ENCODE measurements at regions not wholly inside any gene's neighbourhood (a gene's known extent, or its start where the extent isn't known, plus 50 kb on each side); places are given as distances from the start of the nearest gene placed in this dataset.

DNA sequence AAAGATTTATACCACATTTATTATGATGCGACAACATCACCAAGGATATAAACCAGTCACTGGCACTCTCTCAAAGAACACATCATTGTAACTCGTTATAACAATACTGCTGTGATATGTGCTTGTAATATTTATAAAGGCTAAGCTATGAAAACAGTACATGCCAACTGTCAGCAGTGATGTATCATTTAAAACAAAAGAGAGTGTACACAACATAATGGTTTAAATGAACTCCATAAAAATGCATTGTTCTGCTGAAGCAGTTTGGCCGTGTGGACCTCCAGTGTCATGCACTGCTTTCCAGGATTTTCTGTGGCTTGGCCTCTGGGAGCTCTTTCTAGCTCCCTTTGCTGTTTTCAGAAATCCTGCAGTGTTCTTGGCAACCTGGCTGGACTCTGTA is 215.6 kb downstream of the MTX2 start:
- intact Hi-C loops (cut with micrococcal nuclease; ENCODE audit: unreplicated experiment): no loop called here
- no TSS peak for BruUV-seq (replicated peaks)
- ATAC-seq: no peak

DNA sequence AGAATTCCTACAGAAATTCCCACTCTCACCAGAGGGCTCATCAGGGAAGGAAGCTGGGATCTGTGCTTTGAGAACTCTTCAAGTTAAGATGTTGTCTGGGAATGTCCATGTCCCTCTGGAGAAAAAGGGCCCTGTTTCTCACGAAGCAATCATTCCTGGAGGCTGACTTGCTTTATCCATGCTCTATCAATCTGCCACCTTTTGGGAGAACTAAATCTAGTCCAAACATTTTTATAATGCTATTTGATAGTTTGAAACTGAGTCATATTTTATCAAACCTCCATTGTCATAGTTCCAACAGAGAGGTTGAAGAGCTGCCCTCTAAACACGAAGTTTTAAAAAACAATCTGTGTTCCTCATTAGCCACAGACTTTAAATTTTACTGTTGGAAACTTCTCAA is 219.2 kb downstream of the MTX2 start:
- intact Hi-C loops (cut with micrococcal nuclease; ENCODE audit: unreplicated experiment): no loop called here
- TF ChIP-seq ZNF510 (CRISPR knock-in tag; IDR thresholded peaks at IDR 0.05; ENCODE audit: low read depth): no peak
- TF ChIP-seq TSC22D2 (CRISPR knock-in tag; IDR thresholded peaks at IDR 0.05; ENCODE audit: borderline replicate concordance): no peak
- TF ChIP-seq, protein P1, sequence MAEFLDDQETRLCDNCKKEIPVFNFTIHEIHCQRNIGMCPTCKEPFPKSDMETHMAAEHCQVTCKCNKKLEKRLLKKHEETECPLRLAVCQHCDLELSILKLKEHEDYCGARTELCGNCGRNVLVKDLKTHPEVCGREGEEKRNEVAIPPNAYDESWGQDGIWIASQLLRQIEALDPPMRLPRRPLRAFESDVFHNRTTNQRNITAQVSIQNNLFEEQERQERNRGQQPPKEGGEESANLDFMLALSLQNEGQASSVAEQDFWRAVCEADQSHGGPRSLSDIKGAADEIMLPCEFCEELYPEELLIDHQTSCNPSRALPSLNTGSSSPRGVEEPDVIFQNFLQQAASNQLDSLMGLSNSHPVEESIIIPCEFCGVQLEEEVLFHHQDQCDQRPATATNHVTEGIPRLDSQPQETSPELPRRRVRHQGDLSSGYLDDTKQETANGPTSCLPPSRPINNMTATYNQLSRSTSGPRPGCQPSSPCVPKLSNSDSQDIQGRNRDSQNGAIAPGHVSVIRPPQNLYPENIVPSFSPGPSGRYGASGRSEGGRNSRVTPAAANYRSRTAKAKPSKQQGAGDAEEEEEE (CRISPR knock-in tag; IDR thresholded peaks at IDR 0.05; ENCODE audit: borderline replicate concordance): no peak
- TF ChIP-seq, protein P2, sequence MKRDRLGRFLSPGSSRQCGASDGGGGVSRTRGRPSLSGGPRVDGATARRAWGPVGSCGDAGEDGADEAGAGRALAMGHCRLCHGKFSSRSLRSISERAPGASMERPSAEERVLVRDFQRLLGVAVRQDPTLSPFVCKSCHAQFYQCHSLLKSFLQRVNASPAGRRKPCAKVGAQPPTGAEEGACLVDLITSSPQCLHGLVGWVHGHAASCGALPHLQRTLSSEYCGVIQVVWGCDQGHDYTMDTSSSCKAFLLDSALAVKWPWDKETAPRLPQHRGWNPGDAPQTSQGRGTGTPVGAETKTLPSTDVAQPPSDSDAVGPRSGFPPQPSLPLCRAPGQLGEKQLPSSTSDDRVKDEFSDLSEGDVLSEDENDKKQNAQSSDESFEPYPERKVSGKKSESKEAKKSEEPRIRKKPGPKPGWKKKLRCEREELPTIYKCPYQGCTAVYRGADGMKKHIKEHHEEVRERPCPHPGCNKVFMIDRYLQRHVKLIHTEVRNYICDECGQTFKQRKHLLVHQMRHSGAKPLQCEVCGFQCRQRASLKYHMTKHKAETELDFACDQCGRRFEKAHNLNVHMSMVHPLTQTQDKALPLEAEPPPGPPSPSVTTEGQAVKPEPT (CRISPR knock-in tag; IDR thresholded peaks at IDR 0.05; ENCODE audit: low read depth): no peak
- TF ChIP-seq, protein P3, sequence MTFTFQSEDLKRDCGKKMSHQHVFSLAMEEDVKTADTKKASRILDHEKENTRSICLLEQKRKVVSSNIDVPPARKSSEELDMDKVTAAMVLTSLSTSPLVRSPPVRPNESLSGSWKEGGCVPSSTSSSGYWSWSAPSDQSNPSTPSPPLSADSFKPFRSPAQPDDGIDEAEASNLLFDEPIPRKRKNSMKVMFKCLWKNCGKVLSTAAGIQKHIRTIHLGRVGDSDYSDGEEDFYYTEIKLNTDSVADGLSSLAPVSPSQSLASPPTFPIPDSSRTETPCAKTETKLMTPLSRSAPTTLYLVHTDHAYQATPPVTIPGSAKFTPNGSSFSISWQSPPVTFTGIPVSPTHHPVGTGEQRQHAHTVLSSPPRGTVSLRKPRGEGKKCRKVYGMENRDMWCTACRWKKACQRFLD (CRISPR knock-in tag; IDR thresholded peaks at IDR 0.05; ENCODE audit: borderline replicate concordance): no peak
- TF ChIP-seq, protein P4, sequence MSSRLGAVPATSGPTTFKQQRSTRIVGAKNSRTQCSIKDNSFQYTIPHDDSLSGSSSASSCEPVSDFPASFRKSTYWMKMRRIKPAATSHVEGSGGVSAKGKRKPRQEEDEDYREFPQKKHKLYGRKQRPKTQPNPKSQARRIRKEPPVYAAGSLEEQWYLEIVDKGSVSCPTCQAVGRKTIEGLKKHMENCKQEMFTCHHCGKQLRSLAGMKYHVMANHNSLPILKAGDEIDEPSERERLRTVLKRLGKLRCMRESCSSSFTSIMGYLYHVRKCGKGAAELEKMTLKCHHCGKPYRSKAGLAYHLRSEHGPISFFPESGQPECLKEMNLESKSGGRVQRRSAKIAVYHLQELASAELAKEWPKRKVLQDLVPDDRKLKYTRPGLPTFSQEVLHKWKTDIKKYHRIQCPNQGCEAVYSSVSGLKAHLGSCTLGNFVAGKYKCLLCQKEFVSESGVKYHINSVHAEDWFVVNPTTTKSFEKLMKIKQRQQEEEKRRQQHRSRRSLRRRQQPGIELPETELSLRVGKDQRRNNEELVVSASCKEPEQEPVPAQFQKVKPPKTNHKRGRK (CRISPR knock-in tag; IDR thresholded peaks at IDR 0.05): no peak

More for the DNA sequence above, 215.6 kb downstream of the MTX2 start:
- Histone ChIP-seq H4K20me1 (ENCODE audit: insufficient read depth, low read length) (no peaks in the 10 kb centered on the region), H3K9me3 (ENCODE audit: low read length) (no peaks in the 10 kb centered on the region), H3K27me3 (ENCODE audit: control insufficient read depth in 1 of 2, insufficient read depth in 2 of 2, low read length in 2 of 2) (peaks cover 0 to 20% of the 10 kb centered on the region in 2 experiments; a peak in 3 of 5 replicates), H3K79me2 (ENCODE audit: insufficient read depth, low read length) (no peaks in the 10 kb centered on the region), H3K27ac (ENCODE audit: extremely low read length, insufficient read depth, low read length) (no peak overlapping the region), H3K4me2 (ENCODE audit: low read depth, low read length) (no peak overlapping the region), H3K9ac (ENCODE audit: insufficient read depth, low read depth, low read length) (no peak overlapping the region), H3K4me1 (ENCODE audit: insufficient read depth, low read length) (no peaks in the 10 kb centered on the region), H2AFZ (ENCODE audit: low read length) (no peak overlapping the region), H3K36me3 (replicated peaks in 1 of 2; ENCODE audit: control insufficient read depth in 1 of 2, insufficient read depth in 2 of 2, low read length in 2 of 2) (no peaks in the 10 kb centered on the region), H3K4me3 (replicated peaks in 1 of 3; ENCODE audit: insufficient read depth in 1 of 3, low read depth in 2 of 3, low read length in 3 of 3) (no peak overlapping the region)
- in situ Hi-C loops (cut with HindIII; ENCODE audit: extremely low pct_ligation_motif_present, low pct_unique_long_range_greater_than_20kb): no loop called here
- CTCF ChIA-PET (ENCODE audit: low intra/inter-chr PET ratio, low total read pairs): no interaction called here
- FAIRE-seq: no peak
- no peak for DNase-seq (ENCODE audit: low spot score)
- 32% methylated on average over 3 of the region's 3 CpGs for WGBS (ENCODE audit: low lambda C conversion rate)
- POLR2A ChIA-PET: no interaction called here
- TF ChIP-seq ZSCAN21 (CRISPR knock-in tag; IDR thresholded peaks at IDR 0.05; ENCODE audit: borderline replicate concordance): no peak
- no peak for TF ChIP-seq ZSCAN22 (CRISPR knock-in tag; IDR thresholded peaks at IDR 0.05)
- no peak for TF ChIP-seq RBAK (CRISPR knock-in tag; IDR thresholded peaks at IDR 0.05)
- TF ChIP-seq ZNF282 (IDR thresholded peaks at IDR 0.05; ENCODE audit: partially characterized antibody): no peak
- TF ChIP-seq, protein P5, sequence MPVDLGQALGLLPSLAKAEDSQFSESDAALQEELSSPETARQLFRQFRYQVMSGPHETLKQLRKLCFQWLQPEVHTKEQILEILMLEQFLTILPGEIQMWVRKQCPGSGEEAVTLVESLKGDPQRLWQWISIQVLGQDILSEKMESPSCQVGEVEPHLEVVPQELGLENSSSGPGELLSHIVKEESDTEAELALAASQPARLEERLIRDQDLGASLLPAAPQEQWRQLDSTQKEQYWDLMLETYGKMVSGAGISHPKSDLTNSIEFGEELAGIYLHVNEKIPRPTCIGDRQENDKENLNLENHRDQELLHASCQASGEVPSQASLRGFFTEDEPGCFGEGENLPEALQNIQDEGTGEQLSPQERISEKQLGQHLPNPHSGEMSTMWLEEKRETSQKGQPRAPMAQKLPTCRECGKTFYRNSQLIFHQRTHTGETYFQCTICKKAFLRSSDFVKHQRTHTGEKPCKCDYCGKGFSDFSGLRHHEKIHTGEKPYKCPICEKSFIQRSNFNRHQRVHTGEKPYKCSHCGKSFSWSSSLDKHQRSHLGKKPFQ (CRISPR knock-in tag; IDR thresholded peaks at IDR 0.05; ENCODE audit: insufficient replicate concordance): no peak

More for the DNA sequence above, 219.2 kb downstream of the MTX2 start:
- Histone ChIP-seq H3K27me3 (ENCODE audit: control insufficient read depth in 1 of 2, insufficient read depth in 2 of 2, low read length in 2 of 2) (peaks cover 0 to 34% of the 10 kb centered on the region in 2 experiments; a peak in 3 of 5 replicates), H3K9me3 (ENCODE audit: low read length) (no peaks in the 10 kb centered on the region), H3K79me2 (ENCODE audit: insufficient read depth, low read length) (no peaks in the 10 kb centered on the region), H3K4me3 (replicated peaks in 1 of 3; ENCODE audit: insufficient read depth in 1 of 3, low read depth in 2 of 3, low read length in 3 of 3) (no peak overlapping the region), H3K9ac (ENCODE audit: insufficient read depth, low read depth, low read length) (no peak overlapping the region), H3K4me2 (ENCODE audit: low read depth, low read length) (no peak overlapping the region), H3K27ac (ENCODE audit: extremely low read length, insufficient read depth, low read length) (no peak overlapping the region), H3K4me1 (ENCODE audit: insufficient read depth, low read length) (no peaks in the 10 kb centered on the region), H2AFZ (ENCODE audit: low read length) (no peak overlapping the region), H3K36me3 (replicated peaks in 1 of 2; ENCODE audit: control insufficient read depth in 1 of 2, insufficient read depth in 2 of 2, low read length in 2 of 2) (no peaks in the 10 kb centered on the region), H4K20me1 (ENCODE audit: insufficient read depth, low read length) (no peaks in the 10 kb centered on the region)
- BruUV-seq (replicated peaks): no TSS peak
- no peak for DNase-seq (ENCODE audit: low spot score)
- no peak for FAIRE-seq
- WGBS (ENCODE audit: low lambda C conversion rate): 0% methylated on average over 2 of the region's 2 CpGs
- no peak for ATAC-seq
- ChIA-PET POLR2A (no interaction called here), CTCF (ENCODE audit: low intra/inter-chr PET ratio, low total read pairs) (no interaction called here)
- in situ Hi-C loops (cut with HindIII; ENCODE audit: extremely low pct_ligation_motif_present, low pct_unique_long_range_greater_than_20kb): no loop called here

Measured in HepG2 (cell line).